Glutamatergic neuron (in vitro differentiated cells): ENCODE measurements at regions not wholly inside any gene's neighbourhood (a gene's known extent, or its start where the extent isn't known, plus 50 kb on each side); places are given as distances from the start of the nearest gene placed in this dataset.

Experiments used
- DNase-seq: peaks from one replicate; pipeline ENCODE4 v3.0.0; 2022
- H3K27ac Mint-ChIP-seq: one replicate; pipeline ENCODE4 v1.8.0; 2020; ENCODE audit warnings: mild to moderate bottlenecking, mixed read lengths, inconsistent platforms; ENCODE audit not compliant: unreplicated experiment
- H3K27me3 Mint-ChIP-seq: one replicate; pipeline ENCODE4 v1.8.0; 2020; ENCODE audit warnings: mild to moderate bottlenecking, moderate library complexity, mixed read lengths, inconsistent platforms; ENCODE audit not compliant: unreplicated experiment
- H3K36me3 Mint-ChIP-seq: one replicate; pipeline ENCODE4 v1.8.0; 2020; ENCODE audit warnings: mild to moderate bottlenecking, mixed read lengths, inconsistent platforms; ENCODE audit not compliant: unreplicated experiment
- H3K4me1 Mint-ChIP-seq: one replicate; pipeline ENCODE4 v1.8.0; 2020; ENCODE audit warnings: mild to moderate bottlenecking, low read depth, mixed read lengths, inconsistent platforms; ENCODE audit not compliant: unreplicated experiment
- H3K4me3 Mint-ChIP-seq: one replicate; pipeline ENCODE4 v1.8.0; 2020; ENCODE audit warnings: mild to moderate bottlenecking, mixed read lengths, inconsistent platforms; ENCODE audit not compliant: unreplicated experiment
- H3K9me3 Mint-ChIP-seq: one replicate; pipeline ENCODE4 v1.8.0; 2020; ENCODE audit warnings: mild to moderate bottlenecking, moderate library complexity, mixed read lengths, inconsistent platforms; ENCODE audit not compliant: unreplicated experiment
- CTCF ChIP-seq: fragments of 200-600 bp; sonication (generic); IDR thresholded peaks from one replicate; pipeline ENCODE4 v1.5.0; 2021; ENCODE audit not compliant: partially characterized antibody, unreplicated experiment

- Mint-ChIP-seq H3K9me3 (no peaks in the 10 kb centered on the region), H3K27ac (peak overlapping the region; percentile 3), H3K36me3 (no peaks in the 10 kb centered on the region), H3K4me1 (peaks cover 22% of the 10 kb centered on the region), H3K27me3 (peaks cover 2% of the 10 kb centered on the region), H3K4me3 (peak overlapping the region; percentile 3)
- DNase-seq, result peak; percentile 76
- TF ChIP-seq CTCF, result peak; percentile 55
These were observed 166.8 kb upstream of the PGRMC2 start for GRCh38 chr4:128454281-128454871.

- Mint-ChIP-seq H3K27me3 (peaks cover 2% of the 10 kb centered on the region), H3K27ac (no peak overlapping the region), H3K4me3 (no peak overlapping the region), H3K36me3 (no peaks in the 10 kb centered on the region), H3K4me1 (peaks cover 22% of the 10 kb centered on the region), H3K9me3 (no peaks in the 10 kb centered on the region)
- DNase-seq, result no peak
- no peak for TF ChIP-seq CTCF
These were observed 164.8 kb upstream of the PGRMC2 start for GRCh38 chr4:128452415-128452814.

- Mint-ChIP-seq H3K4me3 (no peak overlapping the region), H3K27ac (no peak overlapping the region), H3K4me1 (peaks cover 22% of the 10 kb centered on the region), H3K27me3 (peaks cover 2% of the 10 kb centered on the region), H3K9me3 (no peaks in the 10 kb centered on the region), H3K36me3 (no peaks in the 10 kb centered on the region)
- no peak for TF ChIP-seq CTCF
- no peak for DNase-seq
These were observed 163.8 kb upstream of the PGRMC2 start for GRCh38 chr4:128451270-128451905.

GRCh38 chr4:128450326-128451120 is 162.9 kb upstream of the PGRMC2 start:
- no peak for TF ChIP-seq CTCF
- peaks cover 2% of the 10 kb centered on the region for H3K27me3 Mint-ChIP-seq
- peaks cover 22% of the 10 kb centered on the region for H3K4me1 Mint-ChIP-seq
- H3K36me3 Mint-ChIP-seq, result no peaks in the 10 kb centered on the region
- no peaks in the 10 kb centered on the region for H3K9me3 Mint-ChIP-seq
- no peak overlapping the region for H3K4me3 Mint-ChIP-seq
- DNase-seq, result no peak
- H3K27ac Mint-ChIP-seq, result no peak overlapping the region

GRCh38 chr4:128449251-128449650 is 161.6 kb upstream of the PGRMC2 start:
- Mint-ChIP-seq H3K4me3 (no peak overlapping the region), H3K27ac (no peak overlapping the region), H3K9me3 (no peaks in the 10 kb centered on the region), H3K4me1 (peaks cover 16% of the 10 kb centered on the region), H3K36me3 (peaks cover under 1% of the 10 kb centered on the region), H3K27me3 (peaks cover 2% of the 10 kb centered on the region)
- DNase-seq, result no peak
- no peak for TF ChIP-seq CTCF
